Choroid plexus epithelial cell (primary cell): ENCODE measurements at regions not wholly inside any gene's neighbourhood (a gene's known extent, or its start where the extent isn't known, plus 50 kb on each side); places are given as distances from the start of the nearest gene placed in this dataset.

Experiments used
- DNase-seq: peaks from one replicate; pipeline ENCODE4 v3.0.0-alpha.2; 2010; ENCODE audit warnings: low read depth
- H3K4me3 ChIP-seq: 2 replicates; pipeline ENCODE4 v1.5.1; 2011; ENCODE audit warnings: low read depth, mild to moderate bottlenecking, control low read depth, low read length, moderate library complexity
- CTCF ChIP-seq: conservative IDR thresholded peaks from 2 replicates; pipeline ENCODE4 v1.5.1; 2011; ENCODE audit warnings: low read depth, mild to moderate bottlenecking, control low read depth, inconsistent platforms, low read length, moderate library complexity

GRCh38 chr7:42452356-42452755 is 215.3 kb upstream of the GLI3 start:
- no peak overlapping the region for H3K4me3 ChIP-seq
- TF ChIP-seq CTCF = no peak
- DNase-seq = no peak

GRCh38 chr7:42449431-42449830 is 212.4 kb upstream of the GLI3 start:
- H3K4me3 ChIP-seq = no peak overlapping the region
- no peak for TF ChIP-seq CTCF
- no peak for DNase-seq

GRCh38 chr7:42448901-42449300 is 211.9 kb upstream of the GLI3 start:
- H3K4me3 ChIP-seq = no peak overlapping the region
- no peak for DNase-seq
- TF ChIP-seq CTCF = no peak

GRCh38 chr7:42445691-42446090 is 208.7 kb upstream of the GLI3 start:
- H3K4me3 ChIP-seq = no peak overlapping the region
- TF ChIP-seq CTCF = no peak
- no peak for DNase-seq

GRCh38 chr7:42440951-42441350 is 203.9 kb upstream of the GLI3 start:
- TF ChIP-seq CTCF = no peak
- DNase-seq = no peak
- H3K4me3 ChIP-seq = no peak overlapping the region

DNA sequence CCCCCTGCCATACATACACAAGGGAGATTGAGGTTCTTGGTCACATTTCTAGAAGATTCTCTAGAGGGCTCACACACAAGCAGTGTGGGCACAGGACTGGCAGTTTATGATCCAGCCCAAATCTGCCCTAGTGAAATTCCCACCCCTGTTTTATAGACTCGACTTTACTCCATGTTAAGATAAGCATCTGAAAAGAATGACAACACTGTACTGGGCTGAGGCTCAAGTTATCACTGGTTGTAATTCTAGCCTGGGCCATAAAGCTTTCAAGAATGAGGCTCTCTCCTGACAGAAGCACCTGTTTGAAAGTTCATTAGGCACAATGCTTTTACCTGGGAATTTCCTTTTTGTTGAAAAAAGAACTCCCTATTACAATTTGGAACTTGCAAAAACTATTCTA is 195.6 kb upstream of the GLI3 start:
- TF ChIP-seq CTCF = no peak
- H3K4me3 ChIP-seq = no peak overlapping the region
- DNase-seq = no peak

- no peak for TF ChIP-seq CTCF
- DNase-seq = no peak
- H3K4me3 ChIP-seq = no peak overlapping the region
These were observed 194.9 kb upstream of the GLI3 start for GRCh38 chr7:42431873-42432272.
